OCI-LY3 (cell line): ENCODE measurements at regions not wholly inside any gene's neighbourhood (a gene's known extent, or its start where the extent isn't known, plus 50 kb on each side); places are given as distances from the start of the nearest gene placed in this dataset.

ENCODE experiments used
- H2AFZ ChIP-seq: fragments of 200-600, 300-600 bp; shearing (Covaris generic); 2 replicates; pipeline ENCODE4 v1.6.0; 2014; ENCODE audit warnings: antibody characterized with exemption, low read depth, low read length
- H3K27ac ChIP-seq: fragments of 200-600, 300-600 bp; sonication (generic); 2 replicates; pipeline ENCODE4 v1.5.1; 2014; ENCODE audit warnings: mild to moderate bottlenecking, low read length, moderate library complexity, mixed read lengths
- H3K27me3 ChIP-seq: fragments of 200-600, 300-600 bp; sonication (generic); 2 replicates; pipeline ENCODE4 v1.6.1; 2014; ENCODE audit warnings: low read depth, low read length, mixed read lengths
- H3K36me3 ChIP-seq: fragments of 200-600, 300-600 bp; sonication (generic); replicated peaks from 2 replicates; pipeline ENCODE3; 2014; ENCODE audit warnings: low read depth, low read length, mixed read lengths
- H3K4me1 ChIP-seq: fragments of 300-600, 200-600 bp; sonication (generic); 2 replicates; pipeline ENCODE4 v1.6.1; 2014; ENCODE audit warnings: low read length, mixed read lengths
- H3K4me2 ChIP-seq: fragments of 200-600, 300-600 bp; sonication (generic); 2 replicates; pipeline ENCODE4 v1.6.1; 2014; ENCODE audit warnings: low read length, mixed read lengths
- H3K4me3 ChIP-seq: fragments of 300-600, 200-600 bp; sonication (generic); 2 replicates; pipeline ENCODE4 v1.5.1; 2014; ENCODE audit warnings: antibody characterized with exemption, mild to moderate bottlenecking, low read length, moderate library complexity
- H3K79me2 ChIP-seq: fragments of 300-600, 200-600 bp; shearing (Covaris generic); 2 replicates; pipeline ENCODE4 v1.6.1; 2014; ENCODE audit warnings: mild to moderate bottlenecking, low read length, mixed read lengths
- H3K9ac ChIP-seq: fragments of 300-600, 200-600 bp; shearing (Covaris generic); 2 replicates; pipeline ENCODE4 v1.6.0; 2014; ENCODE audit warnings: mild to moderate bottlenecking, low read length, moderate library complexity
- H3K9me3 ChIP-seq: fragments of 200-600, 300-600 bp; shearing (Covaris generic); 2 replicates; pipeline ENCODE4 v1.6.1; 2014; ENCODE audit warnings: low read length, mixed read lengths; ENCODE audit not compliant: insufficient read depth
- H4K20me1 ChIP-seq: fragments of 200-600, 300-600 bp; sonication (generic); 2 replicates; pipeline ENCODE4 v1.6.1; 2016; ENCODE audit warnings: low read length, mixed read lengths; ENCODE audit not compliant: insufficient read depth
- CTCF ChIP-seq: fragments of 200-600, 300-600 bp; sonication (generic); IDR thresholded peaks from 2 replicates; pipeline ENCODE4 v1.5.1; 2014; ENCODE audit warnings: antibody characterized with exemption, low read length, low read depth
- EZH2phosphoT487 ChIP-seq: fragments of 200-600 bp; shearing (Covaris generic); IDR thresholded peaks from 2 replicates; pipeline ENCODE4 v1.6.1; 2018; ENCODE audit warnings: antibody characterized with exemption, mixed run types, low read depth

GRCh38 chr10:33493497-33493896 is 159.0 kb upstream of the NRP1 start:
- Histone ChIP-seq H3K27me3 (no peaks in the 10 kb centered on the region), H3K9ac (no peak overlapping the region), H3K4me1 (no peaks in the 10 kb centered on the region), H3K27ac (no peak overlapping the region), H3K4me3 (no peak overlapping the region), H4K20me1 (no peaks in the 10 kb centered on the region), H3K36me3 (no peaks in the 10 kb centered on the region), H3K4me2 (no peak overlapping the region), H3K9me3 (no peaks in the 10 kb centered on the region), H3K79me2 (no peaks in the 10 kb centered on the region), H2AFZ (no peak overlapping the region)
- no peak for TF ChIP-seq EZH2phosphoT487

- H3K27ac ChIP-seq, result no peak overlapping the region
- no peak overlapping the region for H3K4me2 ChIP-seq
- H4K20me1 ChIP-seq, result no peaks in the 10 kb centered on the region
- no peaks in the 10 kb centered on the region for H3K79me2 ChIP-seq
- H2AFZ ChIP-seq, result no peak overlapping the region
- H3K27me3 ChIP-seq, result no peaks in the 10 kb centered on the region
- no peak overlapping the region for H3K4me3 ChIP-seq
- H3K9ac ChIP-seq, result no peak overlapping the region
- TF ChIP-seq EZH2phosphoT487 (no peak), CTCF (no peak)
- no peaks in the 10 kb centered on the region for H3K9me3 ChIP-seq
- no peaks in the 10 kb centered on the region for H3K36me3 ChIP-seq
- H3K4me1 ChIP-seq, result no peaks in the 10 kb centered on the region
Observed at GRCh38 chr10:33492701-33493345, 158.4 kb upstream of the NRP1 start.

GRCh38 chr10:33489501-33490176 is 155.2 kb upstream of the NRP1 start:
- H3K9ac ChIP-seq, result no peak overlapping the region
- H3K36me3 ChIP-seq, result no peaks in the 10 kb centered on the region
- H3K4me1 ChIP-seq, result no peaks in the 10 kb centered on the region
- no peak for TF ChIP-seq EZH2phosphoT487
- TF ChIP-seq CTCF, result no peak
- no peaks in the 10 kb centered on the region for H3K79me2 ChIP-seq
- H4K20me1 ChIP-seq, result no peaks in the 10 kb centered on the region
- H3K27me3 ChIP-seq, result no peaks in the 10 kb centered on the region
- no peak overlapping the region for H3K4me2 ChIP-seq
- no peak overlapping the region for H3K4me3 ChIP-seq
- no peak overlapping the region for H3K27ac ChIP-seq
- H3K9me3 ChIP-seq, result no peaks in the 10 kb centered on the region
- no peak overlapping the region for H2AFZ ChIP-seq

GRCh38 chr10:33487014-33487776 is 152.7 kb upstream of the NRP1 start:
- H3K9ac ChIP-seq, result no peak overlapping the region
- 0 out of 2 replicates have a peak overlapping the region, but pooled peaks have one; percentile 30 for H2AFZ ChIP-seq
- H3K36me3 ChIP-seq, result no peaks in the 10 kb centered on the region
- peak overlapping the region; percentile 26; the same call in 1 of the 2 replicates for H3K4me3 ChIP-seq
- TF ChIP-seq EZH2phosphoT487 (no peak), CTCF (no peak)
- no peaks in the 10 kb centered on the region for H3K9me3 ChIP-seq
- no peaks in the 10 kb centered on the region for H3K27me3 ChIP-seq
- H3K79me2 ChIP-seq, result no peaks in the 10 kb centered on the region
- H4K20me1 ChIP-seq, result no peaks in the 10 kb centered on the region
- H3K4me1 ChIP-seq, result no peaks in the 10 kb centered on the region
- H3K27ac ChIP-seq, result no peak overlapping the region
- H3K4me2 ChIP-seq, result peak overlapping the region; percentile 34
